SK-MEL-5 (cell line): ENCODE measurements at regions not wholly inside any gene's neighbourhood (a gene's known extent, or its start where the extent isn't known, plus 50 kb on each side); places are given as distances from the start of the nearest gene placed in this dataset.

Experiments
- DNase-seq: peaks from one replicate; pipeline ENCODE4 v3.0.0-alpha.2; 2016; ENCODE audit warnings: low read depth, low spot score
- in situ Hi-C: cut with HindIII; loops from 2 replicates; pipeline ENCODE4 v1.10.0; 2016; ENCODE audit warnings: low sequenced_read_pairs, high pct_unique_total_duplicates, low pct_unique_long_range_greater_than_20kb

DNA sequence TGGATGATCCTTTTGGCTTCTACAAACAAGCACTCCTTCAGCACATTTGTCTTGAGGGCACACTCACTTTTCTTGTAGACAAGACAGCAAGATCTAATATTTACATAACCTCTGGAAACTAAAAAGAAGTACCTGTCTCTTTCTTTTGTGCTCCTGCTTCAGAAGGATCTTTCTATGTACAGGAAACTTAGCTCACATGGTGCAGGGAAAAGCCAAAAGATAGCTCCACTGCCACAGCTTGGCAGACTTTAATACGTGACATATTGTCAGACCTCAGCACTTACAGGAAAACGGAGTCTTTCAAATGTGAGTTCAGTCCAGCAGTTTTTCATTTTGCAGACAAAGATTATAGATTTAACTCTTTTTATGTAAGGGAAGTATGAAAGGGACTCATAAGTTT is 225.5 kb upstream of the SAMSN1 start:
- in situ Hi-C loops: no loop called here
- DNase-seq: no peak

DNA sequence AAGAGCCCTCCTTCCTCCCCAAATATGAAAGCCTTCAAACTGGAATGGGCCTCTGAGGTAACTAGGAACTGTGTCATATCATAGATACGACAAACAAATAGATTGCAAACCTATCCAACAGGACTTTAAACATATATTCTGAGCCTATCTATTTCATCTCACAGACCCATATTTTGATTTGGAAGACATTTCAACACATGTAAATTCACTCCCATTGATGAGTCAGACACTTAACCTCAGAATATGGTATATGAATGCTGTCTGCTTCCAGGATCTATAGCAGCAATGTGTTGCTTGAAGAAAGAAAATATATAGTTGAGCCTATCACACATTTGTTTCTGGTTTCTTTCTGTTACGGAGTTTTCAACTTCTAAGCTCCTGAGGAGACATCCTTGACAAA is 221.9 kb upstream of the SAMSN1 start:
- in situ Hi-C loops: no loop called here

GRCh38 chr21:14767192-14767852 is 221.2 kb upstream of the SAMSN1 start:
- in situ Hi-C loops: no loop called here
- DNase-seq: no peak

More for the DNA sequence above, 221.9 kb upstream of the SAMSN1 start:
- DNase-seq: no peak

- in situ Hi-C loops: no loop called here
- DNase-seq: peak; percentile 53
Observed at GRCh38 chr21:14766241-14766640, 220.1 kb upstream of the SAMSN1 start.

DNA sequence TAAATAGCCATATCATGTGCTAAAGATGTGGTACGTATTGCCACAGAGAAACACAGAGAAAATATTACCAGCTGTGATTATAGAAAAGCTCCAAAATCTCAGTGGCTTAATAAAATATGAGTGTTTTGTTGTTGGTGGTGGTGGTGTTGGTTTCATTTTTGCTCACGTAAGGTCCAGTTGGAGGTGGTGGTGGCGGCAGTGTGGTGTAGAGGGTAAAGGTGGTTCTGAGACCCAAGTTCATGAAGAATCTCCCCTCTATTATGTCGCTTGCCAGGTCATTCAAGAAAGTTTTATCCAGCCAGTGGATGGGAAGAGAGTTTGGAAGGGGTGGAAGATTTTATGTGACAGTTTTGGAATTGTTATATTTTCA is 217.6 kb upstream of the SAMSN1 start:
- in situ Hi-C loops: no loop called here
- DNase-seq: no peak

DNA sequence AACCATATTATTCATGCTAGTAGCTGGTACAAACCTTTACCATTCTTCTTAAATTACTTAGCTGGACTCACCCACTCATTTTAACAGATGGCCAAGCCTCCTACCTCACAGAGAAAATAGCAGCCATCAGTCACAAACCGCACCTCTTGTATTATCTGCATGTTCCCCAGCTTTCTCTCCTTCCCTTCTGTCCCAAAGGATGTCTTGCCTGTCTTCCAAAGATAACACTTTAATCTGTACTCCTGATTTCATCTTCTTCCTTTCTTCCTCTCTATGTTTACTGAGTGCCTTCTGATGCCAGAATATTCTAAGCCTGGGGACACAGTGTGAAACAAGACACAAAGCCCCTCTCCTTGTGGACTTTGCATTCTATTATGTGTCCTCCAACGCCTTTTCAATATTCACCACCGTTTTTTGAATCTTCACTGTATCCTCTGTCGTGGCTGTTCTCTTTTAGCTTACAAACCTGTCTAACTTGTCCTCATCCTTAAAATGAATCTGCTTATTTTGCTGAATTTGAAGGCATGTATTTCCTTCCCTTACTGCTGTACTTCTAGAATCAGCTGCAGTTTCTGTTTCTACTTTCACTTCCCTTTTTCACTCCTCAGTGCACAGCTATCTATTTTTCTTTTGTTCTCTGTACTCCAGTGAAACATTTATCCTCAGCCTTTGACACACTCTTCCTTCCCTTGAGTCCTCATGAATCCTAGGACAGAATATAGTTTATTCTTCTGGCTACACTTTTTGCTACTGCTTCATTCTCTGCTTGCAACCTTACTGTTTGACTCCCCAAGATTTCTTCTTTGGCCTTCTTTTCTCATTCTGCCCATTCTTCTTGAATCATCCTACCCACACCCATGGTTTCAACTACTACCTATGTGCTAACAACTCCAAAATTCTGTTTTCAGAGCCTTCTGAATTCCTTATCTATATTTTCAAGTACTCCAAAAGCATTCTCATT is 216.9 kb upstream of the SAMSN1 start:
- no peak for DNase-seq

DNA sequence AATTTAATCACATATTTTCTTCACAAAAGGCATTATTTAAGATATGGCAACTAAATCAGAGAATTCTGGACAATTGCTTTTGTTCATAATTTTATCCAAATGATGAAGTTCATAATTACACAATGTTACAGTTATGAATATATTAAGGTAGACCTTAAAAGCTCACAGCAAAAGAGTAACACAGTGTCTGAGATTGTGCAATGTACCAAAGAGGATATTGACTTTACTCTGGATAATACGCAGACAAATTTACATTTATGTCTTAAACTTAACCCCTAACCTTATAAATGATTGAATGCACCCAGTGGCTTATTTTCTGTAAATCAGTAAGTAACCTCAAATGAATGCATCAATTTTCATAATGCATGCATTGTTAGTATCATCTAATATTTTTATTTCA is 216.2 kb upstream of the SAMSN1 start:
- no peak for DNase-seq
- in situ Hi-C loops: no loop called here

More for the DNA sequence above, 216.9 kb upstream of the SAMSN1 start:
- in situ Hi-C loops: no loop called here

- in situ Hi-C loops: no loop called here
- DNase-seq: no peak
Observed at GRCh38 chr21:14759285-14759684, 213.2 kb upstream of the SAMSN1 start.

DNA sequence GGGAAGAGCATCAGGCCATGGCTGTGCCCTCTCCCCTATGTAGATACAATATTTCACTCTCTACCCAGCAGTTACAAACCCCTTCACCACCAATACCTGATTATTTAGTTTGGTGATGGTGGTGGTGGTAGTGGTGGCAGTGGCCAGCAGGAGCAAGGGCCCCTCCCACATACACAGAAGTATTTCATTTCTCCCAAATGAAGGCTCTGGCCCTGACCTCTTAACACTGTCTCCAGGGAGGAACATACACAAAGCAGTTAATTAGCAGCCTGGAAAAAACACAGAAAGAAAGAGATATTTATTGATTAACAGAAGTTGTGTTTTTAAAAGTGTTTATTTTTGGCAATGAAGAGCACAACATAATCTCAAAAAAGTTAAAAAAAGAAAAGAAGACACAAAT is 212.7 kb upstream of the SAMSN1 start:
- DNase-seq: no peak
- in situ Hi-C loops: no loop called here

DNA sequence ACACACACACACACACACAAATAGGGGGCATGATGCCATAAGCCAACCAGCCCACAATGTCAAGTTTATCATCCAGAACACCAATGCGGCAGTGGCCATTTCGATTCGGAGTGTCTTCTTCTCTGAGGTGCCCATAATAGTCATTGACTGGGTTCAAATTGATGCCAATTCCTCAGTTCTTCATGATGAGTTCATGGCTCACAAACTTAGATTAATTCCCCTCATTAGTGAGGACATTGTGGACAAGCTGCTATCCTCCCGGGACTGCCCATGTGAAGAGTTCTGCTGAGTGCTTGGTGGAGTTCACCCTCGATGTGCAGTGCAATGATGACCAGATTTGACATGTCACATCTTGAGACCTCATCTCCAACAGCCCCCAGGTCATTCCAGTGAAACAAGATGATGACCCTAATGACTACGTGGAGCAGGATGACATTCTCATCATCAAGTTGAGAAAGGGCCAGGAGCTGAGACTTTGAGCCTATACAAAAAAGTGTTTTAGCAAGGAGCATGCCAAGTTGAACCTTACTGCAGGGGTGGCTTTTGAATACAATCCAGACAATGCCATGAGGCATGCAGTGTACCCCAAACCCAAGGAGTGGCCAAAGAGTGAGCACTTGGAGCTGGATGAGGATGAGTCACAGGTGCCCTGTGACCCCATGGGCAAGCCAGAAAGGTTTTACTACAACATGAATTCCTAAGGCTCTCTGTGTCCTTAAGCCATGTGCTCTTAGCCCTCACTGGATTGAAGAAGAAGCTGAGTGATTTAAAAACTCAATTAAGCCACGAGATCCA is 211.6 kb upstream of the SAMSN1 start:
- no peak for DNase-seq
- in situ Hi-C loops: no loop called here

DNA sequence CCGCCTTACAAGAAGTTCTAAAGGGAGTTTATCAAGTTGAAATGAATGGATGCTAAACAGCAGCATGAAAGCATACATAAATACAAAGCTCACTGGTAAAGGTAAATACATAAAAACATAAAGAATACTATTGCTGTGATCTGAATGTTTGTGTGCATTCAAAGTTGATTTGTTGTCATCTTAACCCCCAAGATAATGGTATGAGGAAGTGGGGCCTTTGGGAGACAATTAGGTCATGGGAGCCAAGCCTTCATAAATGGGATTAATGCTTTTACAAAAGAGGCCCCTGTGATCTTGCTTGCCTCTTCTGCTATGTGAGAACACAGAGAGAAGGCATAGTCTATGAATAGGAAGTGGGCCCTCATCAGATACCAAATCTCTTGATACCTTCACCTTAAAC is 209.0 kb upstream of the SAMSN1 start:
- in situ Hi-C loops: no loop called here

GRCh38 chr21:14754682-14755081 is 208.6 kb upstream of the SAMSN1 start:
- no peak for DNase-seq
- in situ Hi-C loops: no loop called here

More for the DNA sequence above, 209.0 kb upstream of the SAMSN1 start:
- DNase-seq: no peak

DNA sequence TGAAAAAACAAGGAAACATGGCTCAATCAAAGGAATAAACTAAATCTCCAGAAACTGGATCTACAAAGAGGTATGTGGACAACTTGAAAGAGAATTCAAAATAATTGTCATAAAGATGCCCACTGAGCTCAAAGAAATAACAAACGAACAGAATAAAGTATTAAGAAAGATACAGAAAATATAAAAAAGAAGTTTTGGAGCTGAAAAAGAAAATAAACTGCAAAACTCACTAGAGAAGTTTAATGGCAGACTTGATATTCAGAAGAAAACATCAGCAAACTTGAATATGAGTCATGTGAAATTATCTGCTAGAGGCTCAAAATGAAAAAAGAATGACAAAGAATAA is 208.1 kb upstream of the SAMSN1 start:
- DNase-seq: no peak
- in situ Hi-C loops: no loop called here

GRCh38 chr21:14753466-14754258 is 207.5 kb upstream of the SAMSN1 start:
- no peak for DNase-seq
- in situ Hi-C loops: no loop called here

DNA sequence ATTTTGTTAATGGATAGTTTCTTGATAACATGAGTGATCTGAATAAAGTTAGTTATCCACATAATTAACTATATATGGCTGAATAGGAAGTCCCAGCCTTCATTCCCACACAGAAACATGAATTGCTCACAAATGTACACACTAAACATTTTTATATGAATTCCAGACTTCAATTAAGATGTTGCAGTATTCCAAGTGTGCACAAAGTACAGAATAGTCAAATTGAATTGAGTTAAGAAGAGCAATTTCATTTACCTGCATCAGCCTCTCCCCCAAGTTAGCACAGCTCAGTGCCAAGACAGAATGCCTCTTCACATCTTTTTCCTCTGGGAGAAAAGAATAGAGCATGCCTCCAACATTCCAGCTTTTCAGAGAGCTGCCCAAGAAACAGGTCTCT is 207.0 kb upstream of the SAMSN1 start:
- no peak for DNase-seq
- in situ Hi-C loops: no loop called here

GRCh38 chr21:14752345-14752909 is 206.3 kb upstream of the SAMSN1 start:
- in situ Hi-C loops: no loop called here
- no peak for DNase-seq

- in situ Hi-C loops: no loop called here
- no peak for DNase-seq
Observed at GRCh38 chr21:14751602-14752344, 205.7 kb upstream of the SAMSN1 start.
